ENCODE measurements at regions not wholly inside any gene's neighbourhood (a gene's known extent, or its start where the extent isn't known, plus 50 kb on each side); places are given as distances from the start of the nearest gene placed in this dataset.
A peak's percentile ranks its signal among the peaks of the same experiment; 100 is the strongest.

DNA sequence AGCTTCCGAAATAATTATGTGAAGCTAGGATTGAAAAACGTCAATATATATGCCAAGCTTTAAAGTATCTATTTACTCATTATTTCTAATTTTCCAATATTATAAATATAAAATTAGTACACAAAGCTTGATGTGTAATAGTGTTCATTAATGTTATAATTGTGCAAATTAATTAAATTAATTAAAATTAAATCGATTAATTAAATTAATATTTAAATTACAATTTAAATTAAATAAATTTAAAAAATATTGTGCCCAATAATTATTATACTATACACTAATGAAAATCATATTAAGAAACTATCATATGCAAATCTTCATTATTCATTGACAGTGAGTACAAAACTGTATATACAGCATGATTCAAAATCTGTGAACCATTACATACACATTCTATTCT is 409.8 kb downstream of the FAM170A start:
- no peak for DNase-seq (ENCODE audit: low read depth in 2 of 2)
- TF ChIP-seq, protein P1, sequence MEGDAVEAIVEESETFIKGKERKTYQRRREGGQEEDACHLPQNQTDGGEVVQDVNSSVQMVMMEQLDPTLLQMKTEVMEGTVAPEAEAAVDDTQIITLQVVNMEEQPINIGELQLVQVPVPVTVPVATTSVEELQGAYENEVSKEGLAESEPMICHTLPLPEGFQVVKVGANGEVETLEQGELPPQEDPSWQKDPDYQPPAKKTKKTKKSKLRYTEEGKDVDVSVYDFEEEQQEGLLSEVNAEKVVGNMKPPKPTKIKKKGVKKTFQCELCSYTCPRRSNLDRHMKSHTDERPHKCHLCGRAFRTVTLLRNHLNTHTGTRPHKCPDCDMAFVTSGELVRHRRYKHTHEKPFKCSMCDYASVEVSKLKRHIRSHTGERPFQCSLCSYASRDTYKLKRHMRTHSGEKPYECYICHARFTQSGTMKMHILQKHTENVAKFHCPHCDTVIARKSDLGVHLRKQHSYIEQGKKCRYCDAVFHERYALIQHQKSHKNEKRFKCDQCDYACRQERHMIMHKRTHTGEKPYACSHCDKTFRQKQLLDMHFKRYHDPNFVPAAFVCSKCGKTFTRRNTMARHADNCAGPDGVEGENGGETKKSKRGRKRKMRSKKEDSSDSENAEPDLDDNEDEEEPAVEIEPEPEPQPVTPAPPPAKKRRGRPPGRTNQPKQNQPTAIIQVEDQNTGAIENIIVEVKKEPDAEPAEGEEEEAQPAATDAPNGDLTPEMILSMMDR (IDR thresholded peaks at IDR 0.05; ENCODE audit: low read depth, low read length), result no peak
- H3K4me3 ChIP-seq (replicated peaks in 1 of 2; ENCODE audit: low read depth in 2 of 2, low read length in 2 of 2), result no peak overlapping the region

DNA sequence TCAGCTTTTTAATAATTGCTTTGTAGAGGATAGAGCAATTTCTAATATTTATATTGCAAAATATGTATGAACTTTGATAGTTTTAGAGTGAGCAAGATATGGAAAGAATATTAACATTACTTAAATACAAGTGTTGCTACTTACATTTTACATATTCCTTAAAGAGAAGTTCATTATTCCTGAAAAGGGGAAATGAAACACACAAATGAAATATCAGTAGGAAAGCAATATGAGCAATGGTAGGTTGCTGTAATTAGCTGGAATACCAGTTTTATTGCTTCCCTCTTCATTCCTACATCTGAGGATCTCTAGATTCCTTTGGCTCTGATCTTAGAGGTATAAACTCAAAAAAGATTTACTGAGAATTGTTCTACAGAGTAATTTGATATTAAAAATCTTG is 414.1 kb downstream of the FAM170A start:
- DNase-seq (ENCODE audit: low read depth in 2 of 2), result no peak
- H3K4me3 ChIP-seq (replicated peaks in 1 of 2; ENCODE audit: low read depth in 2 of 2, low read length in 2 of 2), result no peak overlapping the region
- TF ChIP-seq, protein P1 (IDR thresholded peaks at IDR 0.05; ENCODE audit: low read depth, low read length), result no peak

DNA sequence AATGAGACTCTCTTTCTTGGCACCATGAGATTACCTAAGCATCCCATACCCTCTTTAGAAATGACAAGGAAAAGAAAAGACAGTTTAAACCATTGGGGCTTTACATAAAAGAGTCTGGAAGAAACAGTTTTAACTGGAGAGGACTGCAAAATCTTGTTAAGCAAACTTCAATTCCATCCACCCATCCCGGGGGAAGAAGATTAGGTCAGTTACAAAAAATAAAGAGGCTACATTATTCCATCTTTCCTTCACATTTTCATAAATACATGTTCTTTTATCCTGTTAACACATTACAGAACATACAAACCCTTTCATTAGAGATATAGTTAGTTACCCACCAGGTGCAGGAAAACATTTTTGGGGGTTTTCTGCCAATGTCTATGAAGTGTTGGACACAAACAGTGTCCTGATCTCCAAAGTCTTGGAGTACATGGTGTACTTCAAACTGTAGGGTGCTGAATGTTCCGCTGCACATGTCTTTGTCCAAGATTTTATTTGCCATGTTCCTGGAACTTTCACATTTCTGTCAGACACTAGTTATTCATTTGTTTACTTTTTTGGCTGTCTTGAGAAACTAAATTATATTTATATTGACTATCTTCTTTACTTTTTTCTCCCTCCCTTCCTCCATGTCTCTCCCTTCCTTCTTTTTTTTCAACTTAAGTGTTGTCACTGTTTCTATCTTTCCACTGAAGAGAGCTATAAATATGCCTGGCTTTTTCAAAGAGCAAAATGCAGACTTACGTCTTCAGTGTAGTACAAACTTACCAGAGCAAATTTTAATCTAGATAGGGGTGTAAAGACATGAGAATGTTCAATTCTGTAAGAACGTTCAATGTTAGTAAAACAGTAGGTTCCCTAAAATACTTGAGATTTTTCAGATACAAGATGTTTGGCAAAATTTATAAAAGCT is 410.9 kb upstream of the PRR16 start:
- no peak overlapping the region for H3K4me3 ChIP-seq (replicated peaks in 1 of 2; ENCODE audit: low read depth in 2 of 2, low read length in 2 of 2)
- TF ChIP-seq, protein P1 (IDR thresholded peaks at IDR 0.05; ENCODE audit: low read depth, low read length), result no peak
- peak in 1 of 2 donors; percentile 11 for DNase-seq (ENCODE audit: low read depth in 2 of 2)

DNA sequence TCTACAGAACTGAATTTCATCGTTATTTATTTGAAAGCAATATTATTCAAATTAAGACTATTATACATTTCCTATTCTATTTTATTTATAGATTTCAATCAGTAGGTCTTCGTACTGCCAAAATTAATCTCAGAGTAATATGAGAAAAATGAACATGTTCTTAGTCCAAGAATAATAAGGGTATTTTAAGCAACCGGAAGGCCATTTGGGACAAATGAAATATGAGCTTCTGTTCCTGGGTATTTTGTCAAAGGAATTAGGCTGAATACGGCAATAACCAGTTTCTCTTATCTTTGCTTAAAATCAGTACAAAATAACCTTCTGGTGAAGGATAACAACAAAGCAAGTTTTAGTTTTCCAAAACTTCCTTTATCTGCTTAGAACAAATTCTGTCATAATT is 410.3 kb upstream of the PRR16 start:
- peak; percentile 21 to 67 for DNase-seq (ENCODE audit: low read depth in 2 of 2)
- TF ChIP-seq, protein P1 (IDR thresholded peaks at IDR 0.05; ENCODE audit: low read depth, low read length), result no peak
- H3K4me3 ChIP-seq (replicated peaks in 1 of 2; ENCODE audit: low read depth in 2 of 2, low read length in 2 of 2), result no peak overlapping the region

DNA sequence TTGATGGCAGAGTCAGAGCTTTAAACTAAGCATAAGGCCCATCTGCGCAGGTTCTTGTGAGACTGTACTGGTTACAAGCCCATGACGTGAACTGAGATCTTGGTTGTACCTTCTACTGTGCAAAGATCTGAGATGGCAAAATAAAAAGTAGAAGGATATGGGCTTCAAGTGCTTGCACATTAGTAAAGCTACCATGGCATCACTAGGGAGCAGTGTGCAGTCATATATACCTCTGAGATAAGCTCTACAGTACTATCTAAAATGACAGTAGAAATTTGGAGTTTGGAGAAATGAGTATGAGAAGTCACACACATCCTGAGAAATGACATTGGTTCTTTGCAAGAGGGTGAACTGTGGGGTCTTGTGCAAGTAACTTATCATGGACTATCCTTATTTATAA is 408.2 kb upstream of the PRR16 start:
- H3K4me3 ChIP-seq (replicated peaks in 1 of 2; ENCODE audit: low read depth in 2 of 2, low read length in 2 of 2), result no peak overlapping the region
- DNase-seq (ENCODE audit: low read depth in 2 of 2), result peak; percentile 80 to 82
- TF ChIP-seq, protein P1 (IDR thresholded peaks at IDR 0.05; ENCODE audit: low read depth, low read length), result peak; percentile 28

DNA sequence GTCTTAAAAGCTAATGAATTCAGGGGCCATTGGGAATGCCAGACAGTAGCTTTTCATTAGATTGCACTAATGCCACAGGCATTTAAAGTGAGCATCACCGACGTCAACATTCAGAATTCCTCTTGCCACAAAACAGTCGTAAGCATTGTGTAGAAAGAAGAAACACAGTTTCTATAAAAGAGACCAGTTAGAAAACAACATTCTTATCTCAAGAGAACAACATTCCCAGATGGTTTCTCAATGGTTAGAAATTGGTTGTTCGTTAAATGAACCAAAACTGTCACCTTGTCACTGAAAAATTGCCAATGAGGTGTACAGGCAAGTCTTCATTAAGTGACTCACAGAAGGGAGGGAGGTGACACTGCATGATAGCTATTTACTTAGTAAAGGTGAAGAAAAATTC is 401.6 kb upstream of the PRR16 start:
- TF ChIP-seq, protein P1 (IDR thresholded peaks at IDR 0.05; ENCODE audit: low read depth, low read length), result no peak
- H3K4me3 ChIP-seq (replicated peaks in 1 of 2; ENCODE audit: low read depth in 2 of 2, low read length in 2 of 2), result no peak overlapping the region
- DNase-seq (ENCODE audit: low read depth in 2 of 2), result peak; percentile 42 to 45

Measured in cardiac fibroblast (primary cell).